Skeletal muscle tissue (tissue), 3 donors: ENCODE measurements at regions not wholly inside any gene's neighbourhood (a gene's known extent, or its start where the extent isn't known, plus 50 kb on each side); places are given as distances from the start of the nearest gene placed in this dataset.

Source experiments
- H3K27ac ChIP-seq: one replicate; pipeline ENCODE4 v1.7.0; 2013; ENCODE audit warnings: mild to moderate bottlenecking, low read depth, low read length, inconsistent platforms
- H3K27me3 ChIP-seq, 3 donors: one replicate each; pipeline ENCODE4 v1.7.0; 2013; ENCODE audit warnings: low read length in 3 of 3; ENCODE audit not compliant: control insufficient read depth in 3 of 3, insufficient read depth in 3 of 3
- H3K36me3 ChIP-seq, 3 donors: one replicate each; pipeline ENCODE4 v1.7.0; 2013; ENCODE audit warnings: low read length in 3 of 3; ENCODE audit not compliant: control insufficient read depth in 3 of 3, insufficient read depth in 3 of 3
- H3K4me1 ChIP-seq, 3 donors: one replicate each; pipeline ENCODE4 v1.7.0; 2013; ENCODE audit warnings: low read length in 3 of 3, mild to moderate bottlenecking in 3 of 3; ENCODE audit not compliant: control insufficient read depth in 3 of 3, insufficient read depth in 3 of 3
- H3K4me3 ChIP-seq, 3 donors: one replicate each; pipeline ENCODE4 v1.7.0; 2013; ENCODE audit warnings: low read length in 3 of 3
- H3K9ac ChIP-seq, 3 donors: one replicate each; pipeline ENCODE4 v1.7.0; 2013; ENCODE audit warnings: low read length in 3 of 3, mild to moderate bottlenecking in 3 of 3, moderate library complexity in 2 of 3, low read depth in 1 of 3
- H3K9me3 ChIP-seq, 3 donors: one replicate each; pipeline ENCODE4 v1.7.0; 2013; ENCODE audit warnings: low read length in 3 of 3; ENCODE audit not compliant: control insufficient read depth in 3 of 3
- donor health status: Osteomylitis.

GRCh38 chr13:74767050-74767449 is 632.8 kb upstream of the KLF12 start:
- no peaks in the 10 kb centered on the region for H3K4me1 ChIP-seq
- no peaks in the 10 kb centered on the region for H3K27me3 ChIP-seq
- no peaks in the 10 kb centered on the region for H3K9me3 ChIP-seq
- no peak overlapping the region for H3K27ac ChIP-seq
- H3K9ac ChIP-seq, result no peak overlapping the region
- no peak overlapping the region for H3K4me3 ChIP-seq
- no peaks in the 10 kb centered on the region for H3K36me3 ChIP-seq

GRCh38 chr13:74765955-74766354 is 631.8 kb upstream of the KLF12 start:
- no peak overlapping the region for H3K9ac ChIP-seq
- no peak overlapping the region for H3K27ac ChIP-seq
- no peaks in the 10 kb centered on the region for H3K27me3 ChIP-seq
- H3K36me3 ChIP-seq, result no peaks in the 10 kb centered on the region
- no peak overlapping the region for H3K4me3 ChIP-seq
- H3K9me3 ChIP-seq, result no peaks in the 10 kb centered on the region
- H3K4me1 ChIP-seq, result no peaks in the 10 kb centered on the region

DNA sequence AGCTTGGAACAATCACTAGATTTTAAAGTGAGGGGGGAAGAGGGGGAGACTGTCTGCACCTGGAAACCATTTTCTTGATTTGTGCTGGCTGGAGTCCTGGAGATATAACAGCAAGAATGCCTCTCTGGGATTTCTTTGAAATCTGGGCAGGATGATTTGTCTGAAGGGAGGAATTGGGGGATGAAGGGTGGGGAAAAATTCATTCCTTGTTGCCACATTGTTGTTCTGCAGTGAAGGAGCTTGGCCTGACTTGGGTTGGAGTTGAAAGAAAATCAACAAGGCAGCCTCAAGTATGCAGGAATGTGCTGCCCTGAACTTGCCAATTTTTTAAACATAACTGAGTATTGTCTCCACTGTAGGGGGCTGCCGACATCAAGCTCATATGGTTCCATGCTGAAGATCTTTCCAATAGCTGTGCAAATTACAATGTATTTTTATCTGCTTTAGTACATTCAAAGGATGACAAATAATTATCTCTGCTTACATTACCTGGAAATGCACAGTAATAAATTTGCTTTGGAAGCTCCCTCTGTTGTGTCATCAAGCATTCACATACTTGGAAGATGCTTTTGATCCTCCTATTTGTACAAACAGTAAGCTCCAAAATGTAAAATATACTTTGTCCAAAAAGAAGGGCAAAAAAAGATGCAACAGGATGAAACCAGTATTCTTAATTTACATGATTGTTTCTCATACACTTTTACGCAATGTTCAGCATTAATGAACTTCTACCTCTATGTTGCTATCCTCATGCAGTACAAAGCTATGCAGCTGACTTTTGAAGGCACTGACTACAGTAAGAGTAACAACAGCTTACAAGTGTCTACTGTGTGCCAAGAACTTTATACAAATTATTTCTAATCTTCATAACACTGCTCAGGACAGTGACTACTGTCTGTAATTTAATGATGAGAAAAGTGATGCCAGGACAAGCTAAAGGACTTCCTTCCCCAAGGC is 627.9 kb upstream of the KLF12 start:
- no peak overlapping the region for H3K27ac ChIP-seq

DNA sequence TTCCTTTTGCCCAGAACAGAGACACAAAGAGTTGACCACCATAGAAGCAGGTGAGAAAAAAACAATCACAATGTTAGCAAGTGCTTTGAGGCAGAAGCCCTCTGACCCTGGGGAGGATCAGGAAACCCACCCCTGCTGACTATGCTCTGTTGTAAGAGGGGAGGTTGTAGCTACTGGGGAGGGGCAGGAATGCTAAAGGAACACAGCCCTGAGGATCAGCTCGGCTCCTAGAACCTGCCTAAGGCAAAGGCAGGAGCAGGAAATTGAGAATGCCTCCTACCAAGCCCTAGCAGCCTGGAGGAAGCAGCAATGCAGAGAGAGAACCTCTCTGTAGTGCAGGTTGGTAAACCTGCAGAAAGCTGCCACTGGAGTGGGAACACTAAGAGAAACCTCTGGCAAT is 624.0 kb upstream of the KLF12 start:
- Histone ChIP-seq H3K9ac (no peak overlapping the region), H3K9me3 (no peaks in the 10 kb centered on the region), H3K4me3 (no peak overlapping the region), H3K4me1 (no peaks in the 10 kb centered on the region), H3K27ac (no peak overlapping the region), H3K27me3 (no peaks in the 10 kb centered on the region), H3K36me3 (no peaks in the 10 kb centered on the region)

More for the DNA sequence above, 627.9 kb upstream of the KLF12 start:
- Histone ChIP-seq H3K4me1 (no peaks in the 10 kb centered on the region), H3K9me3 (no peaks in the 10 kb centered on the region), H3K27me3 (no peaks in the 10 kb centered on the region), H3K36me3 (no peaks in the 10 kb centered on the region), H3K9ac (no peak overlapping the region), H3K4me3 (no peak overlapping the region)

GRCh38 chr13:74755065-74755464 is 620.9 kb upstream of the KLF12 start:
- H3K4me3 ChIP-seq, result no peak overlapping the region
- no peaks in the 10 kb centered on the region for H3K27me3 ChIP-seq
- no peak overlapping the region for H3K27ac ChIP-seq
- no peaks in the 10 kb centered on the region for H3K9me3 ChIP-seq
- no peak overlapping the region for H3K9ac ChIP-seq
- H3K36me3 ChIP-seq, result no peaks in the 10 kb centered on the region
- H3K4me1 ChIP-seq, result no peaks in the 10 kb centered on the region

DNA sequence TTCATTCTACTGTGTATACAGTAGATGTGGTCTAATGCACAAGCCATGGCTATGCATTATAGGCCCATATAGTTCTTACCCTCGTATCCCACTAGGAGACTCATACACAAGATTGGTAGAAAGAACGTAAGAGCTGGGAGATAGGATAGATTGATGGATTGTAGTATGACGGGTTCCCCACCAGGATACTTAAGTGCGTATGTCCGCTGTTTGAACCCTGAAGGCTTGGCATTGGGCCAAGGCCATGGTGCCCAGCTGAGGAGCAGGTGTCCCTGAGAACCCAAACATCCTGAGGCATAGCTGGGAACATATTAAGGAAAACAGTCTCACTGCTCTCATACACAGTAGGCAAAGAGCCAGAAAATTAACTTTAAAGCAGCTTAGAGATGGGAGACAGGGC is 617.5 kb upstream of the KLF12 start:
- Histone ChIP-seq H3K9ac (no peak overlapping the region), H3K27ac (no peak overlapping the region), H3K27me3 (no peaks in the 10 kb centered on the region), H3K4me3 (no peak overlapping the region), H3K4me1 (no peaks in the 10 kb centered on the region), H3K36me3 (no peaks in the 10 kb centered on the region), H3K9me3 (no peaks in the 10 kb centered on the region)

DNA sequence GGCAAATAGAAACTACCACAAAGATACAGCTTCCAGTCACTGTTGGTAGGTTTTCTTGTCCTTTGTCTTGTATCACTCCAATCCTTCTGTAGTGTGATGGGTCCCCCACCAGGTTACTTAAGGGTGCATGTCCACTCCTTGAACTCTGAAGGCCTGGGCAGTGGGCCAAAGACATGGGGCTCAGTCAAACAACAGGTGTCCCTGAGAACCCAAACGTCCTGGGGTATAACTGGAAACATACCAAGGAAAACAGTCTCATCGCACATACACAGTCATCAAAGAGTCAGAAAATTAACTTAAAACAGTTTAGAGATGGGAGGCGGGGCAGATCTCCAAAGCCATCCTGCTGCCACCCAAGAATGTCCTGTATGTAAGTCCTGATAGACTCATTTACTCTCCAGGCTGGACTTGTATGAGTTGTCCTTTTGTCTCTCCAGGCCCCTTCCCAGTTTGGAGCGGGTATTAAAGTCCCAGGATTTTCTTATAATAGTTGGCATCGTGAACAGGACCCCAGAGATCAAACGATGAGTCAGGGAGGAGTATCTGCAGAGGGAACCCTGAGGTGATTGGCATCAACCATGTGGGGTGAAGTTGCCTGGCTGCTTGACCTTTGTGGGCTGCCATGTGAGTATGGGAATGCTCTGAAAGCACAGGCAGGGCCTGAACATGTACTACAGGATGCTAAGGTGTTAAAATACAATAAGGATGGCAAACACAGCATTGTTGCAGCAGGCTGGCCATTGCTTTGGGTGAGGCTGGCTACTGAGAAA is 613.2 kb upstream of the KLF12 start:
- no peaks in the 10 kb centered on the region for H3K9me3 ChIP-seq
- H3K4me3 ChIP-seq, result no peak overlapping the region
- H3K27ac ChIP-seq, result no peak overlapping the region
- no peaks in the 10 kb centered on the region for H3K4me1 ChIP-seq
- no peaks in the 10 kb centered on the region for H3K36me3 ChIP-seq
- H3K27me3 ChIP-seq, result no peaks in the 10 kb centered on the region
- H3K9ac ChIP-seq, result no peak overlapping the region

DNA sequence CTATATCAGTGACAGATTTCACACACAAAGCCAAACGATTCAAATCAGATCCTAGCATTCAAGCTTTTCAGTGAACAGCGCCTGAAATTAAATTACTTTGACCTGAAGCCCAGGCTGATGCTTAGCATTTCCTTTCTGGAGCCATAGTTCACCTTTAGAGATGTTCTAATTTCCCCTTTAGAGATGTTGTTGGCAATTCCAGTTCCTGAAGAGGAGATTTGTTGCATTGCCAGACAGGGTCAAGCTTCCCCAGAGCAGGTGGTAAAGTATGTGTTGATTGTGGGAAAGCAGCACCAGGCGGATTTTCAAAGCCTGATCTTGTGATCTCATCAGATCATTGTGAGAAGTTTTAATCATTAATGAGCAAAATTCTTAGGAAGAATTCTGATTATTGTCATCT is 609.8 kb upstream of the KLF12 start:
- no peak overlapping the region for H3K9ac ChIP-seq
- H3K9me3 ChIP-seq, result no peaks in the 10 kb centered on the region
- H3K4me3 ChIP-seq, result no peak overlapping the region
- H3K27ac ChIP-seq, result no peak overlapping the region
- no peaks in the 10 kb centered on the region for H3K36me3 ChIP-seq
- no peaks in the 10 kb centered on the region for H3K27me3 ChIP-seq
- H3K4me1 ChIP-seq, result no peaks in the 10 kb centered on the region

DNA sequence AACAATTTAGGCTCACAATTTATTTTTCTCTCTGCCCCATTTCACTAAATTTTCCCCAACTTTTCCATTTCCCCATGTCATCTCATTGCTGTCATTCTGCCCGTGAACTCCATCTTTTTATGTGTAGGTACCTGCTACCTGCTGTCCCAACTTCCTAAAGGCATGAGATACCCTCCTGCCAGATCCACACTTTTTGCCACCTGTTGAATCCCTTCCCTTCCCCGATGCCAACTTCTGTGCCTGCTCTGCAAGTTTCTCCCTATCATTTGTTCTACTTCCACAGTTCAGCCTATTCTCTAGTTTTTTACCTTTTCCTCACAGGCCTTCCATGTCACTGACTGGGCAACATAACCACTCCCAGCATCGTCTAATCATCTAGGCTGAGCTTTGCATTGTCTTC is 607.5 kb upstream of the KLF12 start:
- H3K4me3 ChIP-seq, result no peak overlapping the region
- no peak overlapping the region for H3K27ac ChIP-seq
- H3K9ac ChIP-seq, result no peak overlapping the region
- no peaks in the 10 kb centered on the region for H3K9me3 ChIP-seq
- no peaks in the 10 kb centered on the region for H3K27me3 ChIP-seq
- no peaks in the 10 kb centered on the region for H3K4me1 ChIP-seq
- H3K36me3 ChIP-seq, result no peaks in the 10 kb centered on the region

GRCh38 chr13:74732736-74733385 is 598.7 kb upstream of the KLF12 start:
- H3K36me3 ChIP-seq, result no peaks in the 10 kb centered on the region
- no peak overlapping the region for H3K9ac ChIP-seq
- no peaks in the 10 kb centered on the region for H3K9me3 ChIP-seq
- no peaks in the 10 kb centered on the region for H3K27me3 ChIP-seq
- no peak overlapping the region for H3K27ac ChIP-seq
- no peak overlapping the region for H3K4me3 ChIP-seq
- no peaks in the 10 kb centered on the region for H3K4me1 ChIP-seq
